Fibroblast of pulmonary artery (primary cell): ENCODE measurements at regions not wholly inside any gene's neighbourhood (a gene's known extent, or its start where the extent isn't known, plus 50 kb on each side); places are given as distances from the start of the nearest gene placed in this dataset.
A peak's percentile ranks its signal among the peaks of the same experiment; 100 is the strongest.

Experiments
- DNase-seq: peaks from one replicate; pipeline ENCODE4 v3.0.0-alpha.2; 2010; ENCODE audit warnings: low read depth
- H3K4me3 ChIP-seq: replicated peaks from 2 replicates; pipeline ENCODE4 v1.5.1; 2011; ENCODE audit warnings: low read depth, mild to moderate bottlenecking, control low read depth, low read length, moderate library complexity
- TF ChIP-seq, protein P1 (sequence below): IDR thresholded peaks from 2 replicates; pipeline ENCODE4 v1.5.1; 2011; ENCODE audit warnings: mild to moderate bottlenecking, control low read depth, low read length, inconsistent platforms; ENCODE audit errors: missing control alignments

DNA sequence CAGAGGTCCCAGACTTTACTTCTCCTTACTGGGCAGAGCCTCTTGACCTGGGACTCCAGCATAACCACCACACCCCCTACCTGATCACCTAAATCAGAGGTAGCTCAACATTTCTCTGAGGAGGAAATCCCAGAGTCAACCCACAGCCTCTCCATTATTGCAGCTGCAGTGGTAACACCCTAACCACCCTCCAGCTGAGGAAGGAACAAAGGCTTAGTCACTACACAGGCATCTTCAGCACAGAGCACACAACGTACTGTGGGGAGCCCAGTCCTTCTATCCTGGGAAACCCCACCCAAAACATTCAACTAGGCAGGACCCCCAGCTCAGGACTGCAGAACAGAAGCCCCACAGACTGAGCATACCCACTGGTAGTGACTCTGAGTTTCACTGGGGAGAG lies 824.7 kb upstream of the SLITRK5 start:
- H3K4me3 ChIP-seq = no peak overlapping the region
- DNase-seq = no peak
- TF ChIP-seq, protein P1, sequence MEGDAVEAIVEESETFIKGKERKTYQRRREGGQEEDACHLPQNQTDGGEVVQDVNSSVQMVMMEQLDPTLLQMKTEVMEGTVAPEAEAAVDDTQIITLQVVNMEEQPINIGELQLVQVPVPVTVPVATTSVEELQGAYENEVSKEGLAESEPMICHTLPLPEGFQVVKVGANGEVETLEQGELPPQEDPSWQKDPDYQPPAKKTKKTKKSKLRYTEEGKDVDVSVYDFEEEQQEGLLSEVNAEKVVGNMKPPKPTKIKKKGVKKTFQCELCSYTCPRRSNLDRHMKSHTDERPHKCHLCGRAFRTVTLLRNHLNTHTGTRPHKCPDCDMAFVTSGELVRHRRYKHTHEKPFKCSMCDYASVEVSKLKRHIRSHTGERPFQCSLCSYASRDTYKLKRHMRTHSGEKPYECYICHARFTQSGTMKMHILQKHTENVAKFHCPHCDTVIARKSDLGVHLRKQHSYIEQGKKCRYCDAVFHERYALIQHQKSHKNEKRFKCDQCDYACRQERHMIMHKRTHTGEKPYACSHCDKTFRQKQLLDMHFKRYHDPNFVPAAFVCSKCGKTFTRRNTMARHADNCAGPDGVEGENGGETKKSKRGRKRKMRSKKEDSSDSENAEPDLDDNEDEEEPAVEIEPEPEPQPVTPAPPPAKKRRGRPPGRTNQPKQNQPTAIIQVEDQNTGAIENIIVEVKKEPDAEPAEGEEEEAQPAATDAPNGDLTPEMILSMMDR = no peak

DNA sequence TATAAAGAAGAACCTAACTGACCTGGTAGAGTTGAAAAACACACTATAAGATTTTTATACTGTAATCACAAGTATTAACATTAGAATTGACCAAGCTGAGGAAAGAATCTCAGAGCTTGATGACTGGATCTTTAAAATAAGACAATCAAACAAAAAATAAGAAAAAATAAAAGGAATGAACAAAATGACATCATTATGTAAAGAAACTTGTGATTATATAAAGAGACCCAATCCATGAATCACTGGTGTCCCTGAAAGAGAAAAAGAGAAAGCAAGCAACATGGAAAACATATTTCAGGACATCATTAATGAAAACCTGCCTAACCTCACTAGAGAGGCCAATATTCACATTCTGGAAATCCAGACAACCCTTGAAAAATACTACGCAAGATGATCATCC lies 822.5 kb upstream of the SLITRK5 start:
- no peak for DNase-seq
- TF ChIP-seq, protein P1 = no peak

DNA sequence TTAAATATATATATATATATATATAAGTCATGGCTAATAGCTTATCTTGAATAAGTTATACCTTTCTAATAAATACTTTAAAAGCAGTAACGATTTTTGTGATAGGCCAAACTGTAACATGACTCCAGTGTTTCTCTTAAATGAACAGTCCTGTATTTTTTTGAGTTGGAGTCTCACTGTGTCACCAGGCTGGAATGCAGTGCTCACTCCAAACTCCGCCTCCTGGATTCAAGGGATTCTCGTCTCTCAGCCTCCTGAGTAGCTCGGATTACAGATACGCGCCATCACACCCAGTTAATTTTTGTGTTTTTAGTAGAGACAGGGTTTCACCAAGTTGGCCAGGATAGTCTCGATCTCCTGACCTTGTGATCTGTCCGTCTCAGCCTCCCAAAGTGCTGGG lies 814.2 kb upstream of the SLITRK5 start:
- H3K4me3 ChIP-seq = no peak overlapping the region
- DNase-seq = no peak
- TF ChIP-seq, protein P1 = no peak

More for the DNA sequence above, 822.5 kb upstream of the SLITRK5 start:
- H3K4me3 ChIP-seq = no peak overlapping the region

DNA sequence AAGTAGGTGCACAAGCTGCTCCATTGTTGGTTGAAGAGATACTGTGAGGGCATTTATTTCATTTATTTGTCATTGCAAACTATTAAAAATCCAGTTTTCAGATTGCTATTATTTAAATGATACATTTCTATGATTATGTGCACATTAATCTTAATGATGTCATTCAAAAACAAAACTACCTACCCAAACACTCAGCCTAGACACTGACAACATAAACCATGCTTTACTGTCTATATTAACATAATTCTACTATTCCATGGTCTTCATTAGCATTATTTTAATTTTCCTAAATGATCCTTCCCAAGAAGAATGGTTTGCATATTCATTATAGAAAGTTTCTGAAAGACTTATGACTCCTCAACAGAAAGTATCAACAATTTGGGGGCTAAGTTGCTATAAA lies 813.0 kb upstream of the SLITRK5 start:
- TF ChIP-seq, protein P1 = no peak
- DNase-seq = no peak
- H3K4me3 ChIP-seq = no peak overlapping the region

DNA sequence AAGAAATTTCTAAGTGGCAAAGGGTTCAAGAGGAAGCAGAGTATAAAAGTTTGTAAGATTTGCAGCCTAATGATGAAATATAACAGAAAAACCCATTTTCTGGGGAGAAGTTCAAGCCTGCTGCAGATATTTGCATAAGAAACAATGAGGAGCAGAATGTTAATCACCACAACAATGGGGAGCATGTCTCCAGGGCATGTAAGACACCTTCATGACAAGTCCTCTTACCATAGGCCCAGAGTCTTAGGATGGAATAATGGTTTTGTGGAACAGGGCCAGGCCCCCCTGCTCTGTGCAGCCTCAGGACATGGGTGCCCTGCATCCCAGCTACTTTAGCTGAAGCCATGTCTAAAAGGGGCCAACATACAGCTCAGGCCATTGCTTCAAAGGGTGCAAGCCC lies 809.0 kb upstream of the SLITRK5 start:
- TF ChIP-seq, protein P1 = no peak
- DNase-seq = no peak
- no peak overlapping the region for H3K4me3 ChIP-seq

DNA sequence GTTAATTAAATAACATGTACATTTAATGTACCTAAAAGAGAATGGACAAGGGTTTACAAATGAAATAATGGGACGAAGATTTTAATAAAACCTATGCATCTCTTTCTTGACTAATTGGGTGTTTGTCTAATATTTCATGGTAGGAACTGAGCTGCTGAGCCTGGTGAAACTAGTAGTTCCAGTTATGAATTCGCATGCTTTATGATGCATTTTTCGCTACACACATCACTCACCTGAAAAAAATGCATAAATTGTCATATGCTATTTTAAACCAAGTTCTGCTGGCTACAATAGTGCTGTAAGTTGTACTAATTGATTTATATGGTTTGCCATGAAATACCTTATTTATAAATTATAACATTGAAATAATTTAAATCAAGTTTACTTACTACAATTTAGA lies 806.8 kb upstream of the SLITRK5 start:
- TF ChIP-seq, protein P1 = no peak
- no peak for DNase-seq
- no peak overlapping the region for H3K4me3 ChIP-seq

DNA sequence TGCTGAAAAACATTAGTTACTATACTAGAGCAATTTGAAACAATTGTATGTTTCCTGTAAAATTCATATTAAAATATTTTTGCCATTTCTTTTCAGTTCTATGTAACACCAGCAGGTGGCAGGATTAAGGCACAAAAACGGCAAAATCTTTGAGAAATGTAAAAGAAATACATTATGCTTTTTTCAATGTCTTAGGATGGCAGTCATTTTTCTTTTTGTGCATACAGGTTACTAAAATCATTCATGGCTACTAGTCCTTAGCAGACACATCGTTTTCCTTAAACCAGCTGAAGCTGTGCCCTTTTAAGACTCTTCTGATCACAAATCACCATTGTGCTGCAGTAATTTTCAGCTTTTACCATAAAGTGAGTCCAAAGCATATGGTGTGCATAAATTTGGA lies 800.7 kb upstream of the SLITRK5 start:
- no peak overlapping the region for H3K4me3 ChIP-seq
- TF ChIP-seq, protein P1 = peak; percentile 55
- peak; percentile 24 for DNase-seq
